Kidney epithelial cell (primary cell): ENCODE measurements at regions not wholly inside any gene's neighbourhood (a gene's known extent, or its start where the extent isn't known, plus 50 kb on each side); places are given as distances from the start of the nearest gene placed in this dataset.

Source experiments
- DNase-seq: peaks from one replicate; pipeline ENCODE4 v3.0.0-alpha.2; 2010; ENCODE audit warnings: low read depth
- H3K27me3 ChIP-seq: 2 replicates; pipeline ENCODE4 v1.6.0; 2011; ENCODE audit warnings: low read length; ENCODE audit not compliant: control insufficient read depth, insufficient read depth
- H3K36me3 ChIP-seq: 2 replicates; pipeline ENCODE4 v1.5.1; 2011; ENCODE audit warnings: low read length; ENCODE audit not compliant: control insufficient read depth, insufficient read depth
- H3K4me3 ChIP-seq: 2 replicates; pipeline ENCODE4 v1.5.1; 2011; ENCODE audit warnings: low read depth, mild to moderate bottlenecking, control low read depth, low read length
- TF ChIP-seq, protein P1 (sequence below): IDR thresholded peaks from 2 replicates; pipeline ENCODE4 v1.5.1; 2011; ENCODE audit warnings: mild to moderate bottlenecking, moderate library complexity, low read length, control low read depth, inconsistent platforms; ENCODE audit not compliant: insufficient read depth, poor library complexity, severe bottlenecking

DNA sequence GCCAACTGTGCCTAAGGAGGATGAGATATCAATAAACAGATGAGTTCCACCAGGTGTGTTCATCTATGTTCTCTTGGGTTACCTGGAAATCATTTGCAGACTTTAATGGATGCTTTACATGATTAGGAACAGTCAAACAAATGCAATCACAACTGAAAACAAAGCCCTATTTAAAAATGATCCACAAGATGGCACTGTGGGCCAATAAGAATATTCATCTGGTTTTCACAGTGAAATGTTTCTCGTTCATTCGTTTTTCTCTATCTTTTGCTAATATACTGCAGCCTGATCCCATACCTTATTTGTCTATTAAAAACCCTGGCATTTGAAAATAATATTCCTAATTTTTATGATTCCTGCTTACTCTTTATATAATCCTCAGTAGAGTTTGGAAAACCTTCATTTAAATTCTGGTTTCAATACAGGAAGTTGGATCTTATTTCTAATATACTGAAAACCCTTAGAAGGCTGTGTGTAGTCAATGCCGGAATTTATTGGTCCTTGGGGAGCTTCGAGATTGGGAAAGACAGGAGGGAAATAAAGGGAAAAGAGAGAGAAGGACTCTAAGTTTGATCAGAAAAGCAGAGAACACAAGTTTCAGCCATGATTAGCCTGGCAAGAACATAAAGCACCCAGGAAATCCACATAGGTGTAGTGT is 63.8 kb upstream of the TAPT1 start:
- TF ChIP-seq, protein P1, sequence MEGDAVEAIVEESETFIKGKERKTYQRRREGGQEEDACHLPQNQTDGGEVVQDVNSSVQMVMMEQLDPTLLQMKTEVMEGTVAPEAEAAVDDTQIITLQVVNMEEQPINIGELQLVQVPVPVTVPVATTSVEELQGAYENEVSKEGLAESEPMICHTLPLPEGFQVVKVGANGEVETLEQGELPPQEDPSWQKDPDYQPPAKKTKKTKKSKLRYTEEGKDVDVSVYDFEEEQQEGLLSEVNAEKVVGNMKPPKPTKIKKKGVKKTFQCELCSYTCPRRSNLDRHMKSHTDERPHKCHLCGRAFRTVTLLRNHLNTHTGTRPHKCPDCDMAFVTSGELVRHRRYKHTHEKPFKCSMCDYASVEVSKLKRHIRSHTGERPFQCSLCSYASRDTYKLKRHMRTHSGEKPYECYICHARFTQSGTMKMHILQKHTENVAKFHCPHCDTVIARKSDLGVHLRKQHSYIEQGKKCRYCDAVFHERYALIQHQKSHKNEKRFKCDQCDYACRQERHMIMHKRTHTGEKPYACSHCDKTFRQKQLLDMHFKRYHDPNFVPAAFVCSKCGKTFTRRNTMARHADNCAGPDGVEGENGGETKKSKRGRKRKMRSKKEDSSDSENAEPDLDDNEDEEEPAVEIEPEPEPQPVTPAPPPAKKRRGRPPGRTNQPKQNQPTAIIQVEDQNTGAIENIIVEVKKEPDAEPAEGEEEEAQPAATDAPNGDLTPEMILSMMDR = peak; percentile 55
- no peaks in the 10 kb centered on the region for H3K36me3 ChIP-seq
- no peak overlapping the region for H3K4me3 ChIP-seq
- no peak for DNase-seq
- no peaks in the 10 kb centered on the region for H3K27me3 ChIP-seq

DNA sequence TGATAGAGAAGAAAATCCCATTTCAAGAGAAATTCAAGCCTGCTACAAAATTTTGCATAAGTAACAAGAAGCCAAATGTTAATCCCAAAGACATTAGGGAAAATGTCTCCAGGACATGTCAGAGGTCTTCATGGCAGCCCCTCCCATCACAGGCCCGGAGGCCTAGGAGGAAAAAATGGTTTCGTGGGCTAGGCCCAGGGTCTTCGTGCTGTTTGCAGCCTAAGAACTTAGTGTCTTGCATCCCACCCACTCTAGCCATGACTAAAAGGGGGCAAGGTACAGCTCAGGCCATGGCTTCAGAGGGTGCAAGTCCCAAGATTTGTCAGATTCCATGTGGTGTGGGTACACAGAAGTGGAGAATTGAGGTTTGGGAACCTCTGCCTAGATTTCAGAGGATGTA is 57.8 kb upstream of the TAPT1 start:
- Histone ChIP-seq H3K36me3 (no peaks in the 10 kb centered on the region), H3K27me3 (no peaks in the 10 kb centered on the region), H3K4me3 (no peak overlapping the region)
- TF ChIP-seq, protein P1 = no peak
- DNase-seq = no peak

DNA sequence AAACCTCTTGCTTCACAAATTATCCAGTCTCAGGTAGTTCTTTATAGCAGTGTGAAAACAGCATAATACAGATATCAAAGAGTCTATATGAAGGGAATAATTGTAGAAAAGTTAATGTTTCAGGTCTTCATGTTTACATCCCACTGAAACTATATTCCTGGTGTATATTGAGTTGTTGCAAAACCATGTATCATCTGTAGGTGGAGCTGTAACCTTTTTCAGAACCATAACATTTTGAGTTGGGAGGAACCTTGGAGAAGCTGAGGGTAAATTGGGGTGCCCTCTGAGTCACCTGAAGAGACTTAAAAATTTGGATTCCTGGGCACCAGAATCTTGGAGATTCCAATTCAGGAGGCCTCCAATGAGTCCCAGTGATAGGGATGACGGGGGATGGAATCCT is 51.9 kb upstream of the TAPT1 start:
- H3K36me3 ChIP-seq = no peaks in the 10 kb centered on the region
- H3K4me3 ChIP-seq = no peak overlapping the region
- no peak for DNase-seq
- TF ChIP-seq, protein P1 = no peak
- no peaks in the 10 kb centered on the region for H3K27me3 ChIP-seq
